ENCODE measurements at regions not wholly inside any gene's neighbourhood (a gene's known extent, or its start where the extent isn't known, plus 50 kb on each side); places are given as distances from the start of the nearest gene placed in this dataset.
"Not testable (repeated sequence)": the region's sequence is repeated elsewhere in the genome, so short reads cannot be mapped to it uniquely, and the experiment has no call there.

- TF ChIP-seq, protein P1, sequence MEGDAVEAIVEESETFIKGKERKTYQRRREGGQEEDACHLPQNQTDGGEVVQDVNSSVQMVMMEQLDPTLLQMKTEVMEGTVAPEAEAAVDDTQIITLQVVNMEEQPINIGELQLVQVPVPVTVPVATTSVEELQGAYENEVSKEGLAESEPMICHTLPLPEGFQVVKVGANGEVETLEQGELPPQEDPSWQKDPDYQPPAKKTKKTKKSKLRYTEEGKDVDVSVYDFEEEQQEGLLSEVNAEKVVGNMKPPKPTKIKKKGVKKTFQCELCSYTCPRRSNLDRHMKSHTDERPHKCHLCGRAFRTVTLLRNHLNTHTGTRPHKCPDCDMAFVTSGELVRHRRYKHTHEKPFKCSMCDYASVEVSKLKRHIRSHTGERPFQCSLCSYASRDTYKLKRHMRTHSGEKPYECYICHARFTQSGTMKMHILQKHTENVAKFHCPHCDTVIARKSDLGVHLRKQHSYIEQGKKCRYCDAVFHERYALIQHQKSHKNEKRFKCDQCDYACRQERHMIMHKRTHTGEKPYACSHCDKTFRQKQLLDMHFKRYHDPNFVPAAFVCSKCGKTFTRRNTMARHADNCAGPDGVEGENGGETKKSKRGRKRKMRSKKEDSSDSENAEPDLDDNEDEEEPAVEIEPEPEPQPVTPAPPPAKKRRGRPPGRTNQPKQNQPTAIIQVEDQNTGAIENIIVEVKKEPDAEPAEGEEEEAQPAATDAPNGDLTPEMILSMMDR (IDR thresholded peaks at IDR 0.05; ENCODE audit: control extremely low read depth in 1 of 3, insufficient read depth in 1 of 3, low read depth in 1 of 3, low read length in 3 of 3): not testable (repeated sequence)
- TF ChIP-seq POLR2AphosphoS5 (IDR thresholded peaks at IDR 0.05; ENCODE audit: low read depth, low read length); FOSL1 (IDR thresholded peaks at IDR 0.05; ENCODE audit: insufficient read depth, low read depth, low read length); ATF2 (IDR thresholded peaks at IDR 0.05; ENCODE audit: low read length); SP4 (IDR thresholded peaks at IDR 0.05; ENCODE audit: low read length): not testable (repeated sequence)
Observed at GRCh38 chr2:113330060-113330767, 51.5 kb upstream of the PAX8 start.
